Activated CD4-positive, alpha-beta T cell treated with anti-CD3 and anti-CD28 coated beads, Interleukin-2, amount 10 ng/mL, durations not matched to agents 7 days and 5 days (primary cell): ENCODE measurements at regions not wholly inside any gene's neighbourhood (a gene's known extent, or its start where the extent isn't known, plus 50 kb on each side); places are given as distances from the start of the nearest gene placed in this dataset.
A peak's percentile ranks its signal among the peaks of the same experiment; 100 is the strongest.

Experiments used
- CTCF ChIA-PET: fragments of 350-600 bp; sonication (Branson Sonifier 250); formaldehyde crosslinking; loops from one replicate; lab custom pipeline; 2021; ENCODE audit warnings: antibody characterized with exemption; lab: Charles Lee
- POLR2A ChIA-PET: fragments of 350-600 bp; sonication (Branson Sonifier 250); formaldehyde crosslinking; loops from one replicate; lab custom pipeline; 2021; ENCODE audit warnings: antibody characterized with exemption; lab: Charles Lee
- DNase-seq: peaks from one replicate; pipeline ENCODE4 v3.0.0-alpha.2; 2020
- H3K27ac Mint-ChIP-seq: one replicate; pipeline ENCODE4 v1.8.0; 2021; ENCODE audit warnings: mild to moderate bottlenecking, moderate library complexity, mixed read lengths
- H3K27me3 Mint-ChIP-seq: one replicate; pipeline ENCODE4 v1.8.0; 2021; ENCODE audit warnings: mixed read lengths
- H3K36me3 Mint-ChIP-seq: one replicate; pipeline ENCODE4 v1.8.0; 2021; ENCODE audit warnings: low read depth, mixed read lengths
- H3K4me1 Mint-ChIP-seq: one replicate; pipeline ENCODE4 v1.8.0; 2021; ENCODE audit warnings: mixed read lengths
- H3K4me3 Mint-ChIP-seq: one replicate; pipeline ENCODE4 v1.8.0; 2021; ENCODE audit warnings: mild to moderate bottlenecking, moderate library complexity, mixed read lengths
- H3K9me3 Mint-ChIP-seq: one replicate; pipeline ENCODE4 v1.8.0; 2021; ENCODE audit warnings: mixed read lengths

DNA sequence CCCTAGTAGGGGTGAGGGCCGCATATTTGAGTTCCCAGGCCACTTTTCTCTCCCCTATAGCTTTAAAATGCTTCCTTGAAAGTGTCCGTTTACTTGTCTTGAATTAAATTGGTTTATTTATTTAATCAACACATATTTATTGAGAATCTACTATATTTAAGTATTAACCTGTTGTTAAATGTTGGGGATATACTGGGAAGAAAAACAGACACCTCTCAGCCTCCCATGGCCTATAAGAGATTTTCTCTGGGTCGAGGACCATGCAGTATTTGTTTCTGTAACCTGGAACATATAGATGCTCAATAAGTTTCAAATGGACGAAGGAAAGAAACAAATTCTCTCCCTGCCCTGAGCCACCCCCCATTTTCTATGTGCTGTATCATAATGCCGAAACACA, 98.6 kb downstream of the INSIG2 start:
- POLR2A ChIA-PET = no interaction called here
- H3K27ac Mint-ChIP-seq = peak overlapping the region; percentile 97

DNA sequence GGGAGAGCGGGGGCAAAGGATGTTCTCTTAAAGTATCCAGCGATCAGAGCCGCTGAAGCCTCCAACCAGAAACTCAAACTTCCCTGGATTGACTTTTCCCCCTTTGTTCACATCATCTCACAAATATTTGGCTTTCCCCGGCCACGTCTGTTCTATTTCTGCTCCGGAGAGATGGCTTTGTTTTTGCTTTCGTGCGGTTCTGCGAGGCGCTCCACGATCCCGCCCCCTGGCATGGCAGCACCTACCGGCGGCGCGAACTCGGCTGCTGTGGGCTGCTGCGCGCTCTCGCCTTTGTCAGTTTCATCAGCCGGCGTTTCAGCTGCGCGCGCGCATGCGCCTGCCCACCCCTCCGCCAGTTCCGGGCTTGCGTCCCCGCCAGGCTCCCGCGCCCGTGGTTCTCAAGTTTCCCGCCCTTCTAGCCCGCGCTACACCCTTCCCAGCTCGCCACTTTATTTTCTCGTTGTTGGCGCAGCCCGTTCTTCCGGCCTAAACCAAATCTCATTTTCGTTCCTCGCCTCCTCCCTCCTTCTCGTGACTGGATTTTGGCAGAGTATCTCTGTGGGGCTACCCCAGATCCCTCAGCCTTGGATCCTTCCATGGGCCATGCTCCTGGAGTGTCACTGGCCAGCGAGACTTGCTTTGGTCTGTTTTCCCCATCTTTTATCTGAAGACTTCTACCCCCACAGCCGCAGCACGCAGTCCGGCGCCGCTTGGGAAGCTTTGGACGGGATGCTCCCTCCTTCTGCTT, 98.0 kb downstream of the INSIG2 start:
- no peaks in the 10 kb centered on the region for H3K9me3 Mint-ChIP-seq
- H3K4me3 Mint-ChIP-seq = peak overlapping the region; percentile 85
- peak overlapping the region; percentile 97 for H3K27ac Mint-ChIP-seq
- CTCF ChIA-PET = interaction anchor here (0.8 to 1.6 kb wide), 5 partner anchors 10 to 81 kb away, joined by 3 to 4 read pairs (median 3); no protein-coding TSS in a partner anchor
- H3K27me3 Mint-ChIP-seq = peaks cover 9% of the 10 kb centered on the region
- POLR2A ChIA-PET = no interaction called here
- peaks cover 31% of the 10 kb centered on the region for H3K4me1 Mint-ChIP-seq
- no peaks in the 10 kb centered on the region for H3K36me3 Mint-ChIP-seq
- DNase-seq = peak; percentile 92

More for the DNA sequence above, 98.6 kb downstream of the INSIG2 start:
- Mint-ChIP-seq H3K4me1 (peaks cover 31% of the 10 kb centered on the region), H3K27me3 (peaks cover 11% of the 10 kb centered on the region), H3K36me3 (no peaks in the 10 kb centered on the region), H3K4me3 (peak overlapping the region; percentile 85), H3K9me3 (no peaks in the 10 kb centered on the region)
- no peak for DNase-seq
- CTCF ChIA-PET = interaction anchor here (1.0 to 1.6 kb wide), 3 partner anchors 11 to 81 kb away, joined by 3 to 4 read pairs (median 3); no protein-coding TSS in a partner anchor

DNA sequence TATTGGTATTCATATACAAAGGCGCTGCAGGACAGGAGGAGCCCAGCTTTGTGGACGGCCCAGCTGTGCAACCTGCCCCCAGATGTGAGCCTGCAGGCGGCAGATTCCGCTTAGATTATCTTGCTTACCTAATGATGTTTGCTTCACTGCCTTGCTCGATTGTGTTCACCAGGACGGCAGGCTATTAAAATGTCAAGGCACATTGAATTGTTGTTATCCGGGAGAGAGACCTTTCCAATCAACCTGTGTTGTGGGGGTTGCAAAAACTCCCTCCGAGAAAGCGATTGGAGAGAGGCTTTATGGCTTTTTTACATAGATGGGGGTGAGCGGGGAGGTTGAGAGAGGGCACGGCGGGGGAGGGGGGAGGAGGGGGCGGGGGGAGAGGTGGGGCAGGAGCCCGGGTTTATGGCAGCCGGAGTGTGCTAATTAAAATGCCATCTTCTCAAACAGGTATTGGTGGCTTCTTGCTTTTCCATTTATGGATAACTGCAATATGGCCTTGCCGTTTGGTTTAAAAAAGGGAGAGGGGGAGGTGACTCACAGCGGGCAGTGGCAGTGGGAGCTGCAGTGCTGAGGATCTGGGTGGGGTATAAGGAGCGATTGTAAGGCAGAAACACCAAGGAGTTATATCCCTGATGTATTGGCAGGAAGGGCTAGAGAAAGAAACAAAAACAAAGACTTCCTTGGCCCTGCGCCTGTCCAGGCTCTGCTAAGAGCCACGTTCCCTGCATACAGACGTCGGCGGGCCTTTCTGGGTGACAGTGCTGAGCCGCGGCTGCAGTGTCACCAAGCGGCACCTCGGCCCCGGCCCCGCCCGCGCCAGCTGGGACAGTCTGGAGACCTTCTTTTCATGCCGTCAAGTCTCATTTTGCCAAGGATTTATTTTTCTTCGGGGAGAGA, 97.2 kb downstream of the INSIG2 start:
- ChIA-PET CTCF (interaction anchor here (0.8 to 1.6 kb wide), 3 partner anchors 9 to 80 kb away, joined by 3 read pairs; no protein-coding TSS in a partner anchor), POLR2A (interaction anchor here (1.1 kb wide), 1 partner anchor 16 kb away, joined by 3 read pairs; no protein-coding TSS in a partner anchor)
- Mint-ChIP-seq H3K27ac (peak overlapping the region; percentile 97), H3K4me1 (peaks cover 31% of the 10 kb centered on the region), H3K9me3 (no peaks in the 10 kb centered on the region), H3K36me3 (no peaks in the 10 kb centered on the region), H3K27me3 (peaks cover 4% of the 10 kb centered on the region), H3K4me3 (peak overlapping the region; percentile 85)
- peak; percentile 59 for DNase-seq

DNA sequence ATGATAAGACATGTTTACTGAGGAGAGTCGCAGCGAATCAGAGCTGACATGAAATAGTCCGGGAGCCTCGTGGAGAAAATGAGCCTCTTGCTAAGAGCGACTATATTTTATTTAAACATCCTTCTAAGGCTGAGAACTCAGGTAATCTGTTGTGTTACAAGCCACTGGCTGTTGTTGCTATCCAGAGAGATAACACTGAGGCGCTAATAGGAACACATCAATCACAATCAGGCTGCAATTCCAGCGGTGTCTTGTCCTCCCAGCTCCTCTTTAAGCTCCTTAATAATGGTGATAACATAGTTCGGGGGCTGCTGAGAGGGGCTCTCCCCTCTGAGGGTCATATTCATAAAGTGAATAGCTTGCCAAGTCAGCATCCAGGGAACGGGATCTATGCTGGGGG, 95.1 kb downstream of the INSIG2 start:
- no peak overlapping the region for H3K4me3 Mint-ChIP-seq
- ChIA-PET POLR2A (no interaction called here), CTCF (interaction anchor here (1.1 kb wide), 1 partner anchor 369 kb away, joined by 3 read pairs; the partner anchor contains the start of gene DDX18)
- H3K36me3 Mint-ChIP-seq = no peaks in the 10 kb centered on the region
- H3K27ac Mint-ChIP-seq = no peak overlapping the region
- no peaks in the 10 kb centered on the region for H3K9me3 Mint-ChIP-seq
- peaks cover 29% of the 10 kb centered on the region for H3K4me1 Mint-ChIP-seq
- no peaks in the 10 kb centered on the region for H3K27me3 Mint-ChIP-seq
- DNase-seq = no peak

- no peak overlapping the region for H3K4me3 Mint-ChIP-seq
- ChIA-PET CTCF (no interaction called here), POLR2A (no interaction called here)
- H3K36me3 Mint-ChIP-seq = no peaks in the 10 kb centered on the region
- peaks cover 8% of the 10 kb centered on the region for H3K27me3 Mint-ChIP-seq
- H3K9me3 Mint-ChIP-seq = no peaks in the 10 kb centered on the region
- no peak overlapping the region for H3K27ac Mint-ChIP-seq
- peaks cover 8% of the 10 kb centered on the region for H3K4me1 Mint-ChIP-seq
- no peak for DNase-seq
Observed at GRCh38 chr2:118179445-118179844, 91.2 kb downstream of the INSIG2 start.

DNA sequence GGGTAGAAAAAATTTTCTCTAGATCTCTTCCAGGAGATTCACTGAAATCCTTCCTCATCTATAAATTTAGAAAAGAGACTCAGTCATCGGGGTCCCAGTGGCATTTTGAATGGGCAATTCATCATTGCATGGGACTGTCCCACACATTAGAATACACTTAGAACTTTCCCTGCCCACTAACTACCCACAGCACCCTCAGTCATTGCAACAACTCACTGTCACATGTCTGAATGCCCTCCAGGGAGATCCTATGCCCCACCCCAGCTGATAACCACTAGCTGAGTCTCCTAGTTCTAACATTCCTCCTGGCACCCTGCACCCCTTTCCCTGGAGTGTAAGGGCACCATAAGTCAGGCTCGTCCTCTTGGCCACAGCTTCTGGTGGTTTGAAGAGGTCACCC, 89.6 kb downstream of the INSIG2 start:
- H3K9me3 Mint-ChIP-seq = no peaks in the 10 kb centered on the region

GRCh38 chr2:118177318-118177717, 89.0 kb downstream of the INSIG2 start:
- no peaks in the 10 kb centered on the region for H3K36me3 Mint-ChIP-seq
- H3K27me3 Mint-ChIP-seq = peaks cover 12% of the 10 kb centered on the region
- no peak overlapping the region for H3K27ac Mint-ChIP-seq
- no peak for DNase-seq
- H3K9me3 Mint-ChIP-seq = no peaks in the 10 kb centered on the region
- H3K4me3 Mint-ChIP-seq = no peak overlapping the region
- H3K4me1 Mint-ChIP-seq = peaks cover 8% of the 10 kb centered on the region
- POLR2A ChIA-PET = interaction anchor here (0.7 kb wide), 1 partner anchor 15 kb away, joined by 3 read pairs; no protein-coding TSS in a partner anchor
- CTCF ChIA-PET = no interaction called here

More for the DNA sequence above, 89.6 kb downstream of the INSIG2 start:
- CTCF ChIA-PET = no interaction called here
- no peak for DNase-seq
- no peak overlapping the region for H3K4me3 Mint-ChIP-seq
- peaks cover 10% of the 10 kb centered on the region for H3K27me3 Mint-ChIP-seq
- no peaks in the 10 kb centered on the region for H3K36me3 Mint-ChIP-seq
- H3K4me1 Mint-ChIP-seq = peaks cover 8% of the 10 kb centered on the region
- H3K27ac Mint-ChIP-seq = no peak overlapping the region
- POLR2A ChIA-PET = interaction anchor here (0.7 kb wide), 1 partner anchor 15 kb away, joined by 3 read pairs; no protein-coding TSS in a partner anchor

GRCh38 chr2:118176601-118177000, 88.3 kb downstream of the INSIG2 start:
- H3K27me3 Mint-ChIP-seq = peaks cover 12% of the 10 kb centered on the region
- no peaks in the 10 kb centered on the region for H3K9me3 Mint-ChIP-seq
- ChIA-PET POLR2A (no interaction called here), CTCF (interaction anchor here (1.0 to 1.5 kb wide), 2 partner anchors 9 to 11 kb away, joined by 3 to 4 read pairs; no protein-coding TSS in a partner anchor)
- no peak overlapping the region for H3K27ac Mint-ChIP-seq
- H3K4me3 Mint-ChIP-seq = no peak overlapping the region
- peaks cover 8% of the 10 kb centered on the region for H3K4me1 Mint-ChIP-seq
- no peaks in the 10 kb centered on the region for H3K36me3 Mint-ChIP-seq
- DNase-seq = no peak

- no peaks in the 10 kb centered on the region for H3K36me3 Mint-ChIP-seq
- CTCF ChIA-PET = interaction anchor here (0.6 to 1.2 kb wide), 2 partner anchors 15 to 29 kb away, joined by 3 read pairs; no protein-coding TSS in a partner anchor
- DNase-seq = no peak
- no peak overlapping the region for H3K27ac Mint-ChIP-seq
- POLR2A ChIA-PET = no interaction called here
- H3K4me3 Mint-ChIP-seq = no peak overlapping the region
- H3K4me1 Mint-ChIP-seq = peaks cover 1% of the 10 kb centered on the region
- H3K27me3 Mint-ChIP-seq = peaks cover 11% of the 10 kb centered on the region
- H3K9me3 Mint-ChIP-seq = peaks cover 3% of the 10 kb centered on the region
Observed at GRCh38 chr2:118171546-118171945, 83.3 kb downstream of the INSIG2 start.

- Mint-ChIP-seq H3K27ac (no peak overlapping the region), H3K9me3 (peaks cover 5% of the 10 kb centered on the region), H3K27me3 (peaks cover 5% of the 10 kb centered on the region), H3K36me3 (no peaks in the 10 kb centered on the region), H3K4me3 (no peak overlapping the region), H3K4me1 (no peaks in the 10 kb centered on the region)
- peak; percentile 46 for DNase-seq
- ChIA-PET POLR2A (interaction anchor here (0.6 to 0.9 kb wide), 2 partner anchors 15 to 76 kb away, joined by 3 read pairs; no protein-coding TSS in a partner anchor), CTCF (interaction anchor here (0.6 to 0.9 kb wide), 3 partner anchors 17 to 689 kb away, joined by 3 to 4 read pairs (median 3); no protein-coding TSS in a partner anchor)
Observed at GRCh38 chr2:118169359-118170005, 81.2 kb downstream of the INSIG2 start.

- Mint-ChIP-seq H3K27me3 (peaks cover 5% of the 10 kb centered on the region), H3K27ac (no peak overlapping the region), H3K4me3 (no peak overlapping the region), H3K4me1 (no peaks in the 10 kb centered on the region), H3K36me3 (no peaks in the 10 kb centered on the region), H3K9me3 (peaks cover 5% of the 10 kb centered on the region)
- DNase-seq = no peak
- ChIA-PET POLR2A (interaction anchor here (0.6 kb wide), 1 partner anchor 75 kb away, joined by 3 read pairs; no protein-coding TSS in a partner anchor), CTCF (interaction anchor here (0.9 kb wide), 1 partner anchor 690 kb away, joined by 3 read pairs; no protein-coding TSS in a partner anchor)
Observed at GRCh38 chr2:118168615-118169014, 80.3 kb downstream of the INSIG2 start.

GRCh38 chr2:118167026-118167425, 78.8 kb downstream of the INSIG2 start:
- H3K27me3 Mint-ChIP-seq = peaks cover 8% of the 10 kb centered on the region
- CTCF ChIA-PET = interaction anchor here (1.3 kb wide), 1 partner anchor 21 kb away, joined by 3 read pairs; no protein-coding TSS in a partner anchor

More at GRCh38 chr2:118167026-118167425, 78.8 kb downstream of the INSIG2 start:
- H3K36me3 Mint-ChIP-seq = no peaks in the 10 kb centered on the region
- peaks cover 7% of the 10 kb centered on the region for H3K9me3 Mint-ChIP-seq
- H3K4me1 Mint-ChIP-seq = no peaks in the 10 kb centered on the region
- POLR2A ChIA-PET = no interaction called here
- no peak for DNase-seq
- H3K4me3 Mint-ChIP-seq = no peak overlapping the region
- H3K27ac Mint-ChIP-seq = no peak overlapping the region
